A549 (cell line): ENCODE measurements at regions not wholly inside any gene's neighbourhood (a gene's known extent, or its start where the extent isn't known, plus 50 kb on each side); places are given as distances from the start of the nearest gene placed in this dataset.

Experiments
- ATAC-seq, 2 experiments: fragments of 200-7000 bp in 1 of 2; fragments of >200 bp in 1 of 2; cut with Nextera tagmentation in 1 of 2; cut with Tn5 transposase in 1 of 2; 3 replicates each; pipeline versions ENCODE4 v1.8.0 to v1.9.1; 2018 to 2020; ENCODE audit warnings: mild to moderate bottlenecking in 1 of 2, moderate library complexity in 1 of 2
- CTCF ChIA-PET: fragments of 300-600 bp; sonication (Branson Sonifier 250); formaldehyde crosslinking; extraction: SDS; loops from one replicate; lab custom pipeline; 2021; ENCODE audit warnings: antibody characterized with exemption, inconsistent platforms; lab: Yijun Ruan, JAX
- POLR2A ChIA-PET: fragments of 350-600 bp; formaldehyde crosslinking; extraction: SDS; loops from one replicate; lab custom pipeline; 2021; ENCODE audit warnings: antibody characterized with exemption, inconsistent platforms; lab: Yijun Ruan, JAX
- DNase-seq, 2 experiments: peaks; one replicate each; pipeline versions ENCODE4 v3.0.0 to v3.0.0-alpha.2; 2011 to 2016; ENCODE audit warnings: low read depth in 1 of 2, low spot score in 1 of 2
- FAIRE-seq: peaks from 2 replicates; lab custom pipeline; 2011; peaks lifted over from hg19 to GRCh38; lab: Jason Lieb, UNC
- H3K27ac ChIP-seq, 2 experiments: fragments of >200 bp; sonication (Bioruptor Twin); formaldehyde crosslinking; 3 replicates each; pipeline ENCODE4 v1.5.1; 2016 to 2017
- H3K4me1 ChIP-seq: fragments of >200 bp; sonication (Bioruptor Twin); formaldehyde crosslinking; 3 replicates; pipeline ENCODE4 v1.6.1; 2016
- H3K4me2 ChIP-seq: fragments of >200 bp; sonication (Bioruptor Twin); formaldehyde crosslinking; 3 replicates; pipeline ENCODE4 v1.6.1; 2016
- H3K4me3 ChIP-seq: fragments of >200 bp; sonication (Bioruptor Twin); formaldehyde crosslinking; 3 replicates; pipeline ENCODE4 v1.5.1; 2016
- H3K9me3 ChIP-seq: fragments of >200 bp; sonication (Bioruptor Twin); formaldehyde crosslinking; 3 replicates; pipeline ENCODE4 v1.6.1; 2016
- BCL3 ChIP-seq: fragments of >200 bp; sonication (Bioruptor Twin); formaldehyde crosslinking; IDR thresholded peaks from 3 replicates; pipeline ENCODE4 v1.6.1; 2016
- CTCF ChIP-seq: fragments of >200 bp; sonication (Bioruptor Twin); formaldehyde crosslinking; IDR thresholded peaks from 3 replicates; pipeline ENCODE4 v1.5.1; 2016
- EP300 ChIP-seq, 2 experiments: fragments of >200 bp; sonication (Bioruptor Twin); formaldehyde crosslinking; IDR thresholded peaks; 2 replicates in 1 of 2; 3 replicates in 1 of 2; pipeline ENCODE4 v1.6.1; 2016 to 2017
- ESRRA ChIP-seq: fragments of 150-350 bp; IDR thresholded peaks from 2 replicates; pipeline ENCODE4 v1.6.1; 2014; ENCODE audit warnings: mild to moderate bottlenecking, low read length, borderline replicate concordance
- FOSB ChIP-seq: fragments of 250-450 bp; sonication (Bioruptor Pico); IDR thresholded peaks from 2 replicates; pipeline ENCODE4 v1.5.0; 2020; ENCODE audit warnings: mild to moderate bottlenecking, moderate library complexity
- FOSL2 ChIP-seq, 2 experiments: fragments of 450-650 bp in 1 of 2; fragments of >200 bp in 1 of 2; sonication (Bioruptor Twin) in 1 of 2; formaldehyde crosslinking; IDR thresholded peaks; 2 replicates each; pipeline versions ENCODE4 v1.5.0 to v1.6.1; 2016 to 2020; ENCODE audit warnings: mild to moderate bottlenecking in 1 of 2, moderate library complexity in 1 of 2
- FOXS1 ChIP-seq: fragments of 250-450 bp; sonication (Bioruptor Pico); IDR thresholded peaks from 2 replicates; pipeline ENCODE4 v1.5.0; 2020; ENCODE audit warnings: mild to moderate bottlenecking, moderate library complexity
- HOXA7 ChIP-seq: fragments of 250-450 bp; sonication (Bioruptor Pico); IDR thresholded peaks from 2 replicates; pipeline ENCODE4 v1.5.0; 2020; ENCODE audit warnings: mild to moderate bottlenecking, moderate library complexity
- KDM1A ChIP-seq: fragments of 200-600 bp; sonication (generic); IDR thresholded peaks from 2 replicates; pipeline ENCODE4 v1.6.1; 2016; ENCODE audit warnings: low read depth, mild to moderate bottlenecking
- KDM5A ChIP-seq: fragments of 200-600 bp; sonication (generic); IDR thresholded peaks from 2 replicates; pipeline ENCODE4 v1.6.1; 2016; ENCODE audit warnings: antibody characterized with exemption, mild to moderate bottlenecking
- MAFK ChIP-seq: fragments of 450-650 bp; IDR thresholded peaks from 2 replicates; pipeline ENCODE4 v1.6.1; 2014; ENCODE audit not compliant: partially characterized antibody
- MYC ChIP-seq: IDR thresholded peaks from 2 replicates; pipeline ENCODE4 v1.6.1; 2012; ENCODE audit warnings: mild to moderate bottlenecking, inconsistent platforms, low read length, improper control_type of control experiment, borderline replicate concordance
- RAD21 ChIP-seq, 2 experiments: fragments of >200 bp in 1 of 2; sonication (Bioruptor Twin) in 1 of 2; formaldehyde crosslinking in 1 of 2; IDR thresholded peaks in 1 of 2; conservative IDR thresholded peaks in 1 of 2; 2 replicates in 1 of 2; 3 replicates in 1 of 2; pipeline ENCODE4 v1.6.1; 2012 to 2018; ENCODE audit warnings: inconsistent platforms in 1 of 2
- SREBF2 ChIP-seq: fragments of 450-650 bp; IDR thresholded peaks from 2 replicates; pipeline ENCODE4 v1.6.1; 2014; ENCODE audit warnings: mild to moderate bottlenecking, moderate library complexity
- TP53 ChIP-seq: fragments of 250-450 bp; sonication (Bioruptor Pico); IDR thresholded peaks from 2 replicates; pipeline ENCODE4 v1.5.0; 2021; ENCODE audit warnings: mild to moderate bottlenecking, moderate library complexity
- ZFP36 ChIP-seq: fragments of 450-650 bp; IDR thresholded peaks from 2 replicates; pipeline ENCODE4 v1.6.1; 2014; ENCODE audit warnings: borderline replicate concordance; ENCODE audit not compliant: partially characterized antibody
- WGBS: methylation state at CpG from one replicate; pipeline ENCODE4 v1.1.6; 2017; ENCODE audit errors: missing lambda C conversion rate; 5-methylcytosine and 5-hydroxymethylcytosine counted together
- TF ChIP-seq, protein P1 (sequence below): IDR thresholded peaks from 2 replicates; pipeline ENCODE4 v1.6.1; 2012
- TF ChIP-seq, protein P2 (sequence below): fragments of 250-450 bp; sonication (Bioruptor Pico); IDR thresholded peaks from 2 replicates; pipeline ENCODE4 v1.5.0; 2020; ENCODE audit warnings: low read depth, mild to moderate bottlenecking, moderate library complexity

- no peak for FAIRE-seq
Measured at GRCh38 chr6:126632271-126632670, 292.4 kb downstream of the CENPW start.

DNA sequence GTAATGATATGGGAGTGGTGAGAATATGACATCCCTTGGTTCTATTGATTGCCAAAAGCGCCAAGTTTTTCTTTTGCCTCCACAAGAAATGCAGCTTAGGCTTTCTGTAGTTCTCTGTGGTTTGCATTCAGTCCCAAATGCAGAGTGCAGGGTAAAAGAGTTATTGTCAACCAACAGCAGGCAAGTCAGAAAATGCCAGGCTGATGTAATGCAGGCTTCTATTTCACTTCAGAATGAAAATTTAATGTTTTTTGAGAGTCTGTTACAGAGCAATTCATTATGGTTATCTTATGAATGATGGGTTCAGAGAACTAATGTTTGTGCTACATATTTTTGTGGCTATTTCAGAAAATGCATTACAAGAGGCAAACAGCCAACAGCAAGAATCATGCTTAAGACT lies 293.5 kb downstream of the CENPW start:
- WGBS: 83% methylated on average over 1 of the region's 1 CpG
- Histone ChIP-seq H3K4me3 (no peak overlapping the region), H3K27ac (no peak overlapping the region), H3K4me2 (no peak overlapping the region)
- POLR2A ChIA-PET: no interaction called here
- FAIRE-seq (no peak), DNase-seq (no peak)
- CTCF ChIA-PET: interaction anchor here (1.5 kb wide), 1 partner anchor 487 kb away, joined by 4 read pairs; no protein-coding TSS in a partner anchor
- TF ChIP-seq, protein P1, sequence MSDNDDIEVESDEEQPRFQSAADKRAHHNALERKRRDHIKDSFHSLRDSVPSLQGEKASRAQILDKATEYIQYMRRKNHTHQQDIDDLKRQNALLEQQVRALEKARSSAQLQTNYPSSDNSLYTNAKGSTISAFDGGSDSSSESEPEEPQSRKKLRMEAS: no peak
- TF ChIP-seq KDM5A: no peak
- TF ChIP-seq, all 56 proteins: peak for 0
- peaks cover 4% of the 10 kb centered on the region; the same call in 1 of the 3 replicates for H3K4me1 ChIP-seq
- H3K9me3 ChIP-seq: no peaks in the 10 kb centered on the region
- ATAC-seq: no peak

More at GRCh38 chr6:126632271-126632670, 292.4 kb downstream of the CENPW start:
- Histone ChIP-seq H3K4me2 (no peak overlapping the region), H3K27ac (no peak overlapping the region), H3K4me1 (peaks cover 4% of the 10 kb centered on the region; the same call in 1 of the 3 replicates), H3K4me3 (no peak overlapping the region), H3K9me3 (no peaks in the 10 kb centered on the region)
- CTCF ChIA-PET: no interaction called here
- ATAC-seq: no peak
- no peak for DNase-seq
- POLR2A ChIA-PET: no interaction called here
- WGBS: 8% methylated on average over 1 of the region's 1 CpG
- TF ChIP-seq CTCF (no peak), BCL3 (no peak), SREBF2 (no peak), HOXA7 (no peak), KDM1A (no peak), ZFP36 (no peak), FOXS1 (CRISPR knock-in tag) (no peak), FOSL2 (IDR thresholded peaks at IDR 0.05) (no peak), FOSL2 (CRISPR knock-in tag; IDR thresholded peaks at IDR 0.05) (no peak), EP300 (IDR thresholded peaks at IDR 0.05) (no peak), FOSB (CRISPR knock-in tag) (no peak), MYC (no peak), MAFK (no peak), KDM5A (no peak), RAD21 (conservative IDR thresholded peaks at IDR 0.05 in 1 of 2, IDR thresholded peaks at IDR 0.05 in 1 of 2) (no peak), TP53 (no peak)

GRCh38 chr6:126640356-126640755 lies 300.4 kb downstream of the CENPW start:
- no peak for FAIRE-seq
- ATAC-seq: no peak
- 89% methylated on average over 2 of the region's 2 CpGs for WGBS
- no peaks in the 10 kb centered on the region for H3K4me1 ChIP-seq
- H3K27ac ChIP-seq: no peak overlapping the region
- ChIA-PET CTCF (interaction anchor here (1.0 kb wide), 1 partner anchor 63 kb away, joined by 3 read pairs; no protein-coding TSS in a partner anchor), POLR2A (no interaction called here)
- no peaks in the 10 kb centered on the region for H3K9me3 ChIP-seq
- no peak for DNase-seq
- TF ChIP-seq HOXA7: no peak
- H3K4me2 ChIP-seq: no peak overlapping the region
- H3K4me3 ChIP-seq: no peak overlapping the region

DNA sequence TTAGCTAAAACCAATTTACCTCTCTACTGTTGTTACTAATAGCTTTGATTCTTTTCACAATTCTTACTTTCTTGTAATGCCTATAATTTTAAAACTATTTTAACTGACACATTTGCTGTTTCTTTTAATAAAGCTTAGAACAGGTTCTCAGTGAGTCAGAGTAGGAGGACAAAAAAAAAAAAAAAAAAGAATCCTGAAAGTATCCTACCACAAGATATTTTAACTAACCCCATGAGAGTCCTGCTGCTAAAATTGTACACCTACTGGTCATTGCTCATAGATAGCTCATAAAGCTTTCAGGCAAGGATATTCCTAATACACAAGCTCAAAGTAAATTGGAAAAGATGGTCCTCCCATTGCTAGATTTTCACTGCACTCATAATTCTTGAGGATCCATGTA lies 301.0 kb downstream of the CENPW start:
- no peak for ATAC-seq
- Histone ChIP-seq H3K4me1 (no peaks in the 10 kb centered on the region), H3K4me3 (no peak overlapping the region), H3K4me2 (no peak overlapping the region), H3K9me3 (no peaks in the 10 kb centered on the region), H3K27ac (no peak overlapping the region)
- ChIA-PET POLR2A (no interaction called here), CTCF (no interaction called here)
- TF ChIP-seq, protein P2, sequence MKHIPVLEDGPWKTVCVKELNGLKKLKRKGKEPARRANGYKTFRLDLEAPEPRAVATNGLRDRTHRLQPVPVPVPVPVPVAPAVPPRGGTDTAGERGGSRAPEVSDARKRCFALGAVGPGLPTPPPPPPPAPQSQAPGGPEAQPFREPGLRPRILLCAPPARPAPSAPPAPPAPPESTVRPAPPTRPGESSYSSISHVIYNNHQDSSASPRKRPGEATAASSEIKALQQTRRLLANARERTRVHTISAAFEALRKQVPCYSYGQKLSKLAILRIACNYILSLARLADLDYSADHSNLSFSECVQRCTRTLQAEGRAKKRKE (CRISPR knock-in tag): no peak
- TF ChIP-seq ESRRA: no peak
- FAIRE-seq: no peak
- DNase-seq: no peak
